ENCODE measurements at regions not wholly inside any gene's neighbourhood (a gene's known extent, or its start where the extent isn't known, plus 50 kb on each side); places are given as distances from the start of the nearest gene placed in this dataset.

- H3K4me1 Mint-ChIP-seq (ENCODE audit: low read depth) = no peaks in the 10 kb centered on the region
- intact Hi-C loops (cut with micrococcal nuclease) = no loop called here
- H3K4me3 Mint-ChIP-seq = no peak overlapping the region
- H3K27me3 Mint-ChIP-seq = no peaks in the 10 kb centered on the region
- no peaks in the 10 kb centered on the region for H3K36me3 Mint-ChIP-seq (ENCODE audit: low read depth)
- H3K9me3 Mint-ChIP-seq = peaks cover 6% of the 10 kb centered on the region
- H3K27ac Mint-ChIP-seq = no peak overlapping the region
These were observed 276.9 kb upstream of the PDZRN3 start for GRCh38 chr3:73901686-73902085.

GRCh38 chr3:73894474-73895213 lies 269.9 kb upstream of the PDZRN3 start:
- no peak overlapping the region for H3K27ac Mint-ChIP-seq
- H3K4me3 Mint-ChIP-seq = no peak overlapping the region
- intact Hi-C loops (cut with micrococcal nuclease) = no loop called here
- no peaks in the 10 kb centered on the region for H3K4me1 Mint-ChIP-seq (ENCODE audit: low read depth)
- no peaks in the 10 kb centered on the region for H3K36me3 Mint-ChIP-seq (ENCODE audit: low read depth)
- no peaks in the 10 kb centered on the region for H3K9me3 Mint-ChIP-seq
- H3K27me3 Mint-ChIP-seq = no peaks in the 10 kb centered on the region

- H3K27ac Mint-ChIP-seq = no peak overlapping the region
These were observed 268.3 kb upstream of the PDZRN3 start for GRCh38 chr3:73893089-73893488.

GRCh38 chr3:73885862-73886261 lies 261.1 kb upstream of the PDZRN3 start:
- H3K27me3 Mint-ChIP-seq = no peaks in the 10 kb centered on the region
- no peaks in the 10 kb centered on the region for H3K9me3 Mint-ChIP-seq
- H3K27ac Mint-ChIP-seq = no peak overlapping the region
- H3K36me3 Mint-ChIP-seq (ENCODE audit: low read depth) = no peaks in the 10 kb centered on the region
- intact Hi-C loops (cut with micrococcal nuclease) = no loop called here
- no peaks in the 10 kb centered on the region for H3K4me1 Mint-ChIP-seq (ENCODE audit: low read depth)
- no peak overlapping the region for H3K4me3 Mint-ChIP-seq

More at GRCh38 chr3:73893089-73893488, 268.3 kb upstream of the PDZRN3 start:
- Mint-ChIP-seq H3K4me1 (ENCODE audit: low read depth) (no peaks in the 10 kb centered on the region), H3K9me3 (no peaks in the 10 kb centered on the region), H3K4me3 (no peak overlapping the region), H3K36me3 (ENCODE audit: low read depth) (no peaks in the 10 kb centered on the region), H3K27me3 (no peaks in the 10 kb centered on the region)
- intact Hi-C loops (cut with micrococcal nuclease) = no loop called here

- H3K4me3 Mint-ChIP-seq = no peak overlapping the region
- intact Hi-C loops (cut with micrococcal nuclease) = no loop called here
These were observed 259.6 kb upstream of the PDZRN3 start for GRCh38 chr3:73884361-73884760.

GRCh38 chr3:73883497-73883896 lies 258.8 kb upstream of the PDZRN3 start:
- Mint-ChIP-seq H3K27ac (no peak overlapping the region), H3K4me3 (no peak overlapping the region), H3K27me3 (no peaks in the 10 kb centered on the region), H3K9me3 (no peaks in the 10 kb centered on the region), H3K36me3 (ENCODE audit: low read depth) (no peaks in the 10 kb centered on the region), H3K4me1 (ENCODE audit: low read depth) (no peaks in the 10 kb centered on the region)
- intact Hi-C loops (cut with micrococcal nuclease) = no loop called here

More at GRCh38 chr3:73884361-73884760, 259.6 kb upstream of the PDZRN3 start:
- Mint-ChIP-seq H3K9me3 (no peaks in the 10 kb centered on the region), H3K36me3 (ENCODE audit: low read depth) (no peaks in the 10 kb centered on the region), H3K4me1 (ENCODE audit: low read depth) (no peaks in the 10 kb centered on the region), H3K27ac (no peak overlapping the region), H3K27me3 (no peaks in the 10 kb centered on the region)

- H3K4me1 Mint-ChIP-seq (ENCODE audit: low read depth) = no peaks in the 10 kb centered on the region
- intact Hi-C loops (cut with micrococcal nuclease) = no loop called here
- H3K27me3 Mint-ChIP-seq = no peaks in the 10 kb centered on the region
- no peak overlapping the region for H3K4me3 Mint-ChIP-seq
- H3K36me3 Mint-ChIP-seq (ENCODE audit: low read depth) = no peaks in the 10 kb centered on the region
- no peak overlapping the region for H3K27ac Mint-ChIP-seq
- no peaks in the 10 kb centered on the region for H3K9me3 Mint-ChIP-seq
These were observed 250.0 kb upstream of the PDZRN3 start for GRCh38 chr3:73874606-73875369.

- intact Hi-C loops (cut with micrococcal nuclease) = no loop called here
- no peaks in the 10 kb centered on the region for H3K9me3 Mint-ChIP-seq
These were observed 249.4 kb upstream of the PDZRN3 start for GRCh38 chr3:73874161-73874560.

GRCh38 chr3:73868688-73869315 lies 244.1 kb upstream of the PDZRN3 start:
- no peaks in the 10 kb centered on the region for H3K36me3 Mint-ChIP-seq (ENCODE audit: low read depth)
- H3K4me1 Mint-ChIP-seq (ENCODE audit: low read depth) = no peaks in the 10 kb centered on the region
- no peak overlapping the region for H3K27ac Mint-ChIP-seq
- intact Hi-C loops (cut with micrococcal nuclease) = no loop called here
- H3K9me3 Mint-ChIP-seq = no peaks in the 10 kb centered on the region
- H3K4me3 Mint-ChIP-seq = no peak overlapping the region
- H3K27me3 Mint-ChIP-seq = no peaks in the 10 kb centered on the region

More at GRCh38 chr3:73874161-73874560, 249.4 kb upstream of the PDZRN3 start:
- Mint-ChIP-seq H3K4me3 (no peak overlapping the region), H3K36me3 (ENCODE audit: low read depth) (no peaks in the 10 kb centered on the region), H3K27me3 (no peaks in the 10 kb centered on the region), H3K4me1 (ENCODE audit: low read depth) (no peaks in the 10 kb centered on the region), H3K27ac (no peak overlapping the region)

GRCh38 chr3:73867524-73867923 lies 242.8 kb upstream of the PDZRN3 start:
- Mint-ChIP-seq H3K27ac (no peak overlapping the region), H3K4me3 (no peak overlapping the region), H3K27me3 (no peaks in the 10 kb centered on the region), H3K4me1 (ENCODE audit: low read depth) (no peaks in the 10 kb centered on the region), H3K9me3 (no peaks in the 10 kb centered on the region), H3K36me3 (ENCODE audit: low read depth) (no peaks in the 10 kb centered on the region)
- intact Hi-C loops (cut with micrococcal nuclease) = no loop called here

GRCh38 chr3:73866846-73867245 lies 242.1 kb upstream of the PDZRN3 start:
- Mint-ChIP-seq H3K27ac (no peak overlapping the region), H3K27me3 (no peaks in the 10 kb centered on the region), H3K4me3 (no peak overlapping the region), H3K36me3 (ENCODE audit: low read depth) (no peaks in the 10 kb centered on the region), H3K9me3 (no peaks in the 10 kb centered on the region), H3K4me1 (ENCODE audit: low read depth) (no peaks in the 10 kb centered on the region)
- intact Hi-C loops (cut with micrococcal nuclease) = no loop called here

- Mint-ChIP-seq H3K9me3 (no peaks in the 10 kb centered on the region), H3K4me1 (ENCODE audit: low read depth) (no peaks in the 10 kb centered on the region), H3K27ac (no peak overlapping the region), H3K27me3 (no peaks in the 10 kb centered on the region), H3K36me3 (ENCODE audit: low read depth) (no peaks in the 10 kb centered on the region), H3K4me3 (no peak overlapping the region)
- intact Hi-C loops (cut with micrococcal nuclease) = no loop called here
These were observed 238.9 kb upstream of the PDZRN3 start for GRCh38 chr3:73863546-73864079.

GRCh38 chr3:73855813-73856212 lies 231.1 kb upstream of the PDZRN3 start:
- Mint-ChIP-seq H3K4me3 (no peak overlapping the region), H3K27ac (no peak overlapping the region), H3K36me3 (ENCODE audit: low read depth) (no peaks in the 10 kb centered on the region), H3K9me3 (no peaks in the 10 kb centered on the region), H3K4me1 (ENCODE audit: low read depth) (no peaks in the 10 kb centered on the region), H3K27me3 (no peaks in the 10 kb centered on the region)
- intact Hi-C loops (cut with micrococcal nuclease) = no loop called here

Measured in dendritic cell treated with granulocyte-macrophage colony-stimulating factor and Interleukin-4, amounts not matched to agents 40 ng/mL and 50 ng/mL, for 4 days (primary cell).